G401 (cell line): ENCODE measurements at regions not wholly inside any gene's neighbourhood (a gene's known extent, or its start where the extent isn't known, plus 50 kb on each side); places are given as distances from the start of the nearest gene placed in this dataset.

Source experiments
- DNase-seq: peaks from one replicate; pipeline ENCODE4 v3.0.0-alpha.2; 2015; ENCODE audit warnings: low spot score
- in situ Hi-C: cut with HindIII; loops from 2 replicates; pipeline ENCODE4 v1.10.0; 2016; ENCODE audit warnings: low sequenced_read_pairs, mixed read lengths

DNA sequence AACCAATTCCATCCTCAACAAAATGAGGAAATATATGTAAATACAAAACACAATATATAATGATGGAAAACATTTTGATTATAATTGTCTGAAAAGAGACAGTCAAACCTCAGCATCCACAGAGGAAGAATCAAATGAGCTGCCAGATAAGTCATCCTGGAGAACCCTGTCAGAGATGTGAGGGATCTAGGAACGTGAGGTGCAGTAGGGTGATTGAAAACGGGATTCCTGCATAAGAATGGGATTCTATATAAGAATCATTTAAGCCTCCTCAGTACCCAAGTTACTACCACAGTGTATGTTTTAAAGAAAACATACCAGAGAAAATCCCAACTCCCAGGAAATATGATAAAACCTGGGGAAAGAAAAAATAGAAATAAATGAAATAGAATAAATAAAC, 690.5 kb downstream of the FRK start:
- DNase-seq = no peak
- in situ Hi-C loops = no loop called here

DNA sequence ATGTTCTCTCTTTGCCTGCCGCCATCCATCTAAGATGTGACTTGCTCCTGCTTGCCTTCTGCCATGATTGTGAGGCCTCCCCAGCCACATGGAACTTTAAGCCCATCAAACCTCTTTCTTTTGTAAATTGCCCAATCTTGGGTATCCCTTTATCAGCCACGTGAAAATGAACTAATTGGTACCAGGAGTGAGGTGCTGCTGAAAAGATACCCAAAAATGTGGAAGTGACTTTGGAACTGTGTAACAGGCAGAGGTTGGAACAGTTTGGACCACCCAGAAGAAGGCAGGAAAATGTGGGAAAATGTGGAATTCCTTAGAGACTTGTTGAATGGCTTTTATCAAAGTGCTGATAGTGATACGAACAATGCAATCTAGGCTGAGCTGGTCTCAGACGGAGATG, 694.9 kb downstream of the FRK start:
- DNase-seq = no peak

DNA sequence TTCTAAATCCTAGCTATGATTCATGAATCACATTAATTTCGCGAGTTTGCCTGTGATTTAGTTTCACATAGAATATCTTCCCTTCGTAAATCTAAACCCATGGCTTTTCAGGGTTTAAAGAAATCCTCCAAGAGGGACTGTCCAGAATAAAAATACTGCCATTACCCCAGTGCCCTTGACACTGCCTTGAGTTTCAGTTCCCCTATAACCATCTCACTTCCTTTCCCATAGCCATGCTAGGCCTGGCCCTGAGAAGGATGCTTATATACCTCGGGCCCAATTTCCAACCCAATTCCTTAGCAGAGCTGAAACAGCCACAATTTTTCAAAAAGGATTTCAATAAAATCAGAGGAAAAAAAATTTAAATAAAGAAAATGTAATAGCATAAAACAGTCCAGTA, 697.3 kb downstream of the FRK start:
- in situ Hi-C loops = no loop called here

More for the DNA sequence above, 694.9 kb downstream of the FRK start:
- in situ Hi-C loops = no loop called here

DNA sequence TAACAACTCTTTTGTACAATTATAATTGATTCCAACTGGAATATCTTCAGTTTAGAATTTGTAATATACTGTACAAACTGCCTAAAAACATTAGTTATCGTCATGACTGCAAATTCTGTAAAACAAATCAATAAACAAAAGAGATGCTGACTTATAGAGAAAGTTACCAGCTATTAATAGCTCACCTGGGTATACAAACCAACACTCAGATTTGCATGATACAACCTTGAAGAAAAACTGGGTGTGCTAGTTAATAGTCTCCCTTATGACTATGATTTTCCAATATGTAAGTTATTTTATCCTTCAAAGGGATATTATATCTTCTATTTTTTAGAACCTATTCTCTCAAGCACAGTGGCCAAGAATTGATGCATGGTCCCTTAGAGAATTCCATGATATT, 698.5 kb downstream of the FRK start:
- in situ Hi-C loops = no loop called here
- no peak for DNase-seq

More for the DNA sequence above, 697.3 kb downstream of the FRK start:
- no peak for DNase-seq

DNA sequence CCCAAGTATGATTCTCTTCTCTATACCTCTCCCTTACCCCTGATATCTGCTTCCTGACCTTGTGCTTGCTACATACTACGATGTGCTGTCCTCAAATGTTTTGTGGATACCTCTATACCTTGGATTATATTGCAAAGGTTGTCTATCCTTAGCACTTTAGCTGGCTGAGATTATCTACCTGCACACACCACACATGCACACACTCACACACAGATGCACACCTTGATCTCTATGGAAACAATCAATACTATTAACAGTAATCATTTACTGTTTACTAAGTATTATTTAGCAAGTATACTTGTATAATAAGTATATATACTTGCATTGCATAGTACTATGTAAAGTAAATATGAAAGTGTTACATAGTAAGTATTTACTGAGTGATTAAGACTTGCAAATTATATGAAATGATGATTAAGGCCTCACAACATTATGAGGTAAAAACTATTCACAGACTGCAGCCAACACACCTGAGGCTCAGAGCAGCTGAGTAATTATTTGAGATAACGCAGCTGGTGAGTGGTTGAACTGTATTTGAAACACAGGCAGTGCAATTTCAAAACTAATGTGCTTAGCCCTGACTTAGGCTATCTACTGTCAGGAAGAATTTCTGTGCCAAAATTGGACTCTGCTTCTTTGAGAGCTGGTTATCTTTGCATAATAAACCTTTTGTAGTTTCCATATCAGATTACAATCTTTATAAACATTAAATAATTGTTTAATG, 699.9 kb downstream of the FRK start:
- in situ Hi-C loops = no loop called here
- no peak for DNase-seq

DNA sequence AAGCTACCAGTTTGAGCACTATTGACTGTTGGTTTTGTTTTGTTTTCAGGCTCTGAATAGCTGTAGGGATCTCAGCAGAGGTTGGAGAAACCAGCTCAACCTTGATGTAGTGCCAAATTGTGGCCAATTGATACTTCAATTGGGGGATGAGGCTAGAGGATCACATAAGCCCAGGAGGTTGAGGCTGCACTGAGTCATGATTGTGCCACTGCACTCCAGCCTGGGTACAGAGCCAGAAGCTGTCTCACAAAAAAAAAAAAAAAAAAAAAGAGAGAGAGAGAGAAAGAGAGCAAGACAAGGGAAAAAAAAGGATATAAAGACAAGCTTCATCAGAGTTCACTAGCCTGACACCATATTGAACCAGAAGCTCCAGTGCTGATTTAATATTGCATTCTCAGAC, 702.1 kb downstream of the FRK start:
- in situ Hi-C loops = no loop called here
- no peak for DNase-seq

DNA sequence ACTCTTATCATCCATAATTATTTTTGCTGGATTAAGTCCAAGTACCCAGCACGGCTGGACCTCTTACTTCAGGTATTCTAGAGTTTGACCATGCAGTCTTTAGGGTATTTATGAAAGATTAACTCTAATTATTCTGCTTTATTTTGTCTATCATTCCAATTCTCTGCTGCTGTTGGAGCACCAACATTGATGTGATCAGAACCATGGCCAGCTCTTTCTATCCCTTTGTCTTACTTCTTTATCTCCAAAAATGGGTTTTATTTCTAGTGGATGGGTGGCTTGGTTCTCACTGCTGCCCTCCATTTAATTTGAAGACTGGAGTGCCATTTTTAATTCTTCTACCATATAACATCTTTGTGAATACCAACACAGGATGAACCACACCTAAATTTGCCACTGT, 704.3 kb downstream of the FRK start:
- DNase-seq = no peak

DNA sequence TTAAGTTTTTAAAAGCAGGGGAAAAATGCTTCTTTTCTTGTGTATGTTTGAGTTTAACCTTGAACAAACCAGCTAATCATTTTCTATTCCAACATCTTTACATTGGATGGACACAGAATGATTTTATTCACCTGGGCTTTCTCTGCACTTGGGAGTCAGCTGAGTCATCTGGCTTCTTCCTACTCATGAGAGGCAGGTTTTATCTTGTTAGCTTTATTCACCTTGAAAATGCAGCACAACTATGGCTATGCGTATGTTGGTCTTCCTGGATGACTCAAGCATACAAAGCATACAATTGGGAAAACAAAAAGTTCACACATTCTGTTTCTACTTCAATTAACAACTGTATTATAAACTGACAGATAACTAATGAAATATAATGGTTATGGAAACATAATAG, 737.7 kb downstream of the FRK start:
- in situ Hi-C loops = no loop called here
- DNase-seq = no peak

More for the DNA sequence above, 704.3 kb downstream of the FRK start:
- in situ Hi-C loops = no loop called here

DNA sequence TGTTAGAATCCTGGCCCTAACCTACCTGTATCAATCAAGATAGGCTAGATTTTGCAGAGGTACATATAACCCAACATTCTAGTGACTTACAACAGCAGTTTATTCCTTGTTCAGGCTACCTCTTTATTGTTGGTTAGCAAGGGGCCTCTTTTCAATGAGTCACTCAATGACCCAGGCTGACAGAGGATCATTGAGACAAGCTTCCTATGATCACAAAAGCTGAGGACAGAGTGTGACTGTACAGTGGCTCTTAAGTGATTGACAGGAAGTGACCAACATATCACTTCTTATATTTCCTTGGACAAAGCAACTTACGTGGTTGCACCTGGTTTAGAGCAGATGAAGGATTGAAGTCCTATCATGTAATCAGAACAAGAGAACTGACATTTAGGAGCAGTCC, 740.9 kb downstream of the FRK start:
- DNase-seq = no peak
- in situ Hi-C loops = no loop called here

DNA sequence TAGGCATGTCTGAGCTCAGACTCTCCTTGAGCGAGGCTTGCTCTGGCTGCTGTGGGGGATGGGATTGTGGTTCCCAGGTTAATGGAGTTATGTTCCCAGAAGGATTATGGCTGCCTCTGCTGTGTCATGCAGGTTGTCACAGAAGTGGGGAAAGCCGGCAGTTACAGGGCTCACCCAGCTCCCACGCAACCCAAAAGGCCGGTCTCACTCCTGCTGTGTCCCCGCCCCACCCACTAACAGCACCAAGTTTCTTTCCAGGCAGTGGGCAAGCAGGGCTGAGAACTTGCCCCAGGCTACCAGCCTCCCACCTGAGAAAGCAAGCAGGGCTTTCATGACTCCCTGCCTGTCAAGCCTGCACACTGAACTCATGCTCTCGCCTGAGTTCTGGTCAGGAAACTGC, 750.5 kb downstream of the FRK start:
- no peak for DNase-seq
- in situ Hi-C loops = no loop called here

DNA sequence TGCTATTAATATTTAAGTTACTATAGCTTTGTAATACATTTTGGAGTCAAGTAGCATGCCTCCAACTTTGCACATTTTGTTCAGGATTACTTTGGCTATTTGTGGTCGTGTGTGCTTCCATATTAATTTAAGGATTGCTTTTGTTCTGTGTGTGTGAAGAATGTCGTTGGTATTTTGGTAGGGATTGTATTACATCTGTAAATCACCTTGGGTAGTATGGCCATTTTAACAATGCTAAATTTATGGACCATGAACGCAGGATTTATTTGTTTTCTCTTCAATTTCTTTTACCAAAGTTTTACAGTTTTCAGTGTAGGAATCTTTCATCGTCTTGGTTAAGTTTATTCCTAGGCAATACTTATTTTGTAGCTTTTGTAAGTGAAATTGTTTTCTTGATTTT, 758.0 kb downstream of the FRK start:
- no peak for DNase-seq
- in situ Hi-C loops = no loop called here

DNA sequence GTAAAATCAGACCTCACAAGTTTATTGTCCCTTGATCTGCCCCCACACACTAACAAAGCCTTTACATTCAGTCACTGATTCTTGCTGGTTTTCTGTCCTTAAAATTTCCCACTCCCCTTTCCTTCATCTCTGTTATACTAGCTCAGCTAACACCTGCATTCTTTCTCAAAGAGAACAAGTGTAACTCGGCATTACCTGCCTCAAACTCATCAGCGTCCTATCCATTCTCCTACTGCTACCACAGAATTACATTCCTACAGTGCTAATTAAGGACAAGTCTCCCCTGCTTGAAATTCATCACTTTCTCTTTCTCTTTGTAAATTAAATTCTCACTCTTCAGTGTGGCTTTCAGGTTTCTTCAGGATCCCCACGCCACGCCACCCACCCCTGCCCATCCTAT, 773.2 kb downstream of the FRK start:
- in situ Hi-C loops = no loop called here
- DNase-seq = no peak

DNA sequence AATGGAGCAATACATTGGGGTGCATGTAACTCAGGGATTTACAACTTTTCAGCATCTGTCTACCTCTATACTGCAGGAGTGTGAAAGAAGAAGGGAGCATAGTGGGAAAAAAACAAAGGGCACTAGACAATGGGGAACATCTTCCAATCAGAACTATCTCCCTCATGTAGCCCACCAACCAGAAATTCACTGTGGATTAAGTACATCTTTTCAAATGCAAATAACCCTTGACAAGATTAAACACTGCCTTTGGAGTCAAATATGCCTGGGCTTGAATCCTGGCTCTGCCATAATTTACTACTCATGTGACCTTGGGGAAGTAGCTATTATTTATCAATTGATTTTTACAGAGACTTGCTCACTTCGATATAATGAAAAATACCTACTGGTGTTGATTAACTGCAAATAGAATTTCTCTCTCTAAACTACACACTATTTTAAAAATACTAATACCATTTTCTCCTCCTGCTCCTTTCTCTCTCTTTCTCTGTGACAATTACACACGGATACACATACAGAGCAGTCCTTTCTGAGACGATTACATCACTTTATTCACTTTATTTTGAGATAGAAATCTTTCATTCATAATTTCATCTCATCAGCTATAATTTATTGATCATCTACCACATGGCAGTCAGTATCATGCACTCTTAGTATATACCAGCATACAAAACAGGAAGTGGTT, 783.7 kb downstream of the FRK start:
- in situ Hi-C loops = no loop called here

DNA sequence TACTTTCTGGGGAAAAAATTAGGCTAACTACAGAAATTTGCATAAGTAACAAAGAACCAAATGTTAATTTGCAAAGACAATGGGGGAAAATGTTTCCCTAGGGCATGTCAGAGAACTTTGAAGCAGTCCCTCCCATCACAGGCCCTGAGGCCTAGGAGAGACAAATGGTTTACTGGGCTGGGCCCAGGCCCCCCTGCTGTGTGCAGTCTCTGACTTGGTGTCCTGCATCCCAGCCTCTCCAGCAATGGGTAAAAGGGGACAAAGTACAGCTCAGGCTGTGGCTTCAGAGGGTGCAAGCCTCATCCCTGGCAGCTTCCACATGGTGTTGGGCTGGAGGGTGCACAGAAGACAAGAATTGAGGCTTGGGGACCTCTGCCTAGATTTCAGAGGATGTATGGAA, 788.4 kb downstream of the FRK start:
- DNase-seq = no peak
- in situ Hi-C loops = no loop called here

More for the DNA sequence above, 783.7 kb downstream of the FRK start:
- DNase-seq = no peak

DNA sequence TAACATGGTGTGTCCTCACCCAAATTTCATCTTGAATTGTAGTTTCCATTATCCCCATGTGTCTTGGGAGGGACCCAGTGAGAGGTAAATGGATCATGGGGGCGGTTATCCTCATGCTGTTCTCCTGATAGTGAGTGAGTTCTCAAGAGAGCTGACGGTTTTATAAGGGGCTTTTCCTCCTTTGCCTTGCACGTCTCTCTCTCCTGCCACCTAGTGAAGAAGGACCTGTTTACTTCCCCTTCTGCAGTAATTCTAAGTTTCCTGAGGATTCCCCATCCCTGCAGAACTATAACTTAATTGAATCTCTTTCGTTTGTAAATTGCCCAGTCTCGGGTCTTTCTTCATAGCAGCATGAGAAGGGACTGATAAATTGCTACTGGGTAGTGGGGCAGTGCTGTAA, 789.3 kb downstream of the FRK start:
- DNase-seq = no peak
- in situ Hi-C loops = no loop called here

DNA sequence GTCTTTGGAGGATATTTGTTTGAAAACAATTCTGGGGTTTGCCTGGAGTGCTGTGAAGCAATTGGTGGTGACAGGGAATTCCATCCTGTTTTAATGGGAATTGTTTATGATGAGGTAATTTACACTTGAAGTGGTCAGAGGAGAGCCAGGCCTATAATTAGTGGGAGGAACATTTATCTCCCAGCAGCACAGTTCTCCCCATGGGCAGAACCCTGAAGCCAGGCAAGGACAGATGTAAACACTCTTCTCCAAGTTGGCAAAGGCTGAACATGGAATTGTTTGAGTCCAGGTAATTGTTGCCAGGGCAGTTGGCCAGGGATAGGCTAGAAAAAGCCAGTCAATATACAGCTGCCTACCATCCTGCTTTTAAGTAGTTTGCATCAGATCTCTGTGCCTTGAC, 789.7 kb downstream of the FRK start:
- in situ Hi-C loops = no loop called here
- DNase-seq = no peak

DNA sequence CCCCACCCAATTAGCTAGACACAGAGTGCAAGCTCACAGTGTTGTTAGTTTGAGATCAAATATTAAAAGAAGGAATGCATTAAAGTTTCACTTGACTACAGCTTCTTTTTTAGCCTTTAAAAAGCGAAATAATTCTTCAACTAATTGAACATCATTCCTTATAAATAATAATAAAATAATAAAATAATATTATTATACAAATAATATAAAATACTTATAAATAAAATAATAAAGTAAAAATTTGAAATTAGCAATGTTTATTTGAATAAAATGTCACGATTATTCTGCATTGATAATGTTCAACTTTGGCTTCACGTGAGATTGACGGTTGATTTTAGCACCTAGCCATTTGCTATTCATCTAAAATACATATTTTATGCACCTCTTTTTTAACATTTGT, 819.3 kb downstream of the FRK start:
- DNase-seq = no peak
- in situ Hi-C loops = no loop called here

DNA sequence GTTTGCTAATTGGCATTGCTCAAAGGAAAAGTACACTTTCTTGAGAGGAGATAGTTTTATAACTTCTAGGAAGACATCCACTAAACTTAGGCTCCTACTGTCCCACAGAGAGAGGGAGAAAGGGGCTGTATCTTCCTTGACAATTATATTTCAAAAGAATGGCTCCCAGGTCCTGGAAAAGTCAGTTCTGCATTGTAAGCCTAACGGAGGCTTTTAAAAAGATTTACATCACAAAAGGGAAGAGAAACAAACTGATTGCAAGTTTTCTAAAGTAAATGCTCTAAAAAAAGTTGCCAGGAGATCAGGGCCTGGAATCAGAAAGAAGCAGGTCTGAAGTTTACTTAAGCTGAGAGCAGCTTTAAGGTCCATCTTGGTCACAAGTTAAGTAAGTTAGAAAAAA, 839.5 kb downstream of the FRK start:
- DNase-seq = no peak
- in situ Hi-C loops = no loop called here

DNA sequence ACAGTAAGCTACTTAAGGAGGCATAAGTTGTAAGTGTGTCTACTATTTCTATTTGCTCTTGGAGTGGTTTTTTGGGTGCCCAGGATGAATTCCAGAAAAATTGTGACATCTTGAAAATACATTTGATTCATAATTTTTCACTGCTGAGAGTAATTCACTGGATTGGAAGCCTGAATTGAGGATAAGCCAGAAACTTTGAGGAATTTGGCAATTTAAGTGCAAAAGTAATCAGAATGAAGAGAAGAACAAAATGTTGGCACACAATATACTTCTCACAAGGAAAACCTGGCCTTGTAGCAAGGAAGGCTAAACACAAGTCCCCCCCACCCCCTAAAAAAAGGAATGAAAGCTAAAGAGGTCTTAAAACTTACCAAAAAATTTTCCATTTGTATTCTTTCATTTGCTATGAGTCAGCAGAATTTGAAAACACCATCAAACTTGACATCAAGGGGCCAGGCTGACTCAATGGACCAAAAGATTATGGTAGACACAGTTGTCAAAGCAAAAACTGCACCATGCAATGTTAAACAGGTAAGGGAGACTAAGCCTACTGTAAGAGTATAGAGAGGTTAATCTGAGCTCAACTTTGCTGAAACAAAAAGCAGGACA, 840.0 kb downstream of the FRK start:
- in situ Hi-C loops = no loop called here
- DNase-seq = no peak

DNA sequence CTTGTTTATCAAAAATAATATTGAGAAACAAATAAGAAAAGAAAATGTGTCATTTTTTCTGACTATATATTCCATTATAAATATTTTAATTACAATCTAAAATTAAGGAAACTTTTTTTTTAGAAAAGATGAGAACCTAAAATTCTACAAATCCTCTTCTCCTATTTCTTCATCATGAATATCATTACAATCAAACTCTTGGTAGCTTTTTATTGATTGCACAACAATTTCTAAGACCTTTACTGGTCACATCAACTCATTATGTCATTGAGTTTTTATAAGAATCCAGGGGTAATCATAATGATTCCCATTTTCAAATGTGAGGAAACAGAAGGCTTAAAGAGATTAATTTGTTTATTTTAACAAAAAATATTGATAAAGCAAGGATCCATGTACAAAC, 841.0 kb downstream of the FRK start:
- in situ Hi-C loops = no loop called here

DNA sequence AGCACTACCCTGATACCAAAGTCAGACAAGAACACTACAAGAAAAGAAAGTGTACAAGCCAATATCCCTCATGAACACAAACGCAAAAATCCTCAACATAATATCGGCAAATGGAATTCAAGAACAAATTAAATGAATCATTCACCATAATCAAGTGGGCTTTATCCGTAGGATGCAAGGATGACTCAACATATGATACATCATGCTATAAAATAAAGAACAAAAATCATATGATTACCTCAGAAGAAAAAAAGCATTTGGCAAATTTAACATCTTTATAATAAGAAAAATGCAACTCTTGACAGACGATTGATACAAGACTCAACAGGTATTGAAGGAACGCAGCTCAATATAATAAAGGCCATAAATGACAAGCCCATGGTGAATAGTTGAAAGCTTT, 843.9 kb downstream of the FRK start:
- no peak for DNase-seq
- in situ Hi-C loops = no loop called here

More for the DNA sequence above, 841.0 kb downstream of the FRK start:
- DNase-seq = no peak
